ENCODE measurements at regions not wholly inside any gene's neighbourhood (a gene's known extent, or its start where the extent isn't known, plus 50 kb on each side); places are given as distances from the start of the nearest gene placed in this dataset.

GRCh38 chr2:64303250-64303649 lies 150.7 kb upstream of the LGALSL start:
- H3K27ac ChIP-seq (ENCODE audit: low read depth, low read length), result no peak overlapping the region
- H3K4me3 ChIP-seq (ENCODE audit: low read depth, low read length), result no peak overlapping the region
- DNase-seq (ENCODE audit: low read depth, low spot score), result no peak
- no peak for TF ChIP-seq CTCF (IDR thresholded peaks at IDR 0.05; ENCODE audit: low read depth, low read length)
- ChIA-PET CTCF (no interaction called here), POLR2A (no interaction called here)
- peaks cover 5% of the 10 kb centered on the region for H3K27me3 ChIP-seq (ENCODE audit: control insufficient read depth, insufficient read depth, low read length)
- H3K9me3 ChIP-seq (ENCODE audit: control insufficient read depth, insufficient read depth, low read length), result no peaks in the 10 kb centered on the region

- H3K27me3 ChIP-seq (ENCODE audit: control insufficient read depth, insufficient read depth, low read length), result peaks cover 6% of the 10 kb centered on the region
- H3K9me3 ChIP-seq (ENCODE audit: control insufficient read depth, insufficient read depth, low read length), result no peaks in the 10 kb centered on the region; the same call in 1 of the 2 replicates
- POLR2A ChIA-PET, result no interaction called here
- TF ChIP-seq CTCF (IDR thresholded peaks at IDR 0.05; ENCODE audit: low read depth, low read length), result no peak
- H3K4me3 ChIP-seq (ENCODE audit: low read depth, low read length), result no peak overlapping the region
- CTCF ChIA-PET, result no interaction called here
- no peak for DNase-seq (ENCODE audit: low read depth, low spot score)
- H3K27ac ChIP-seq (ENCODE audit: low read depth, low read length), result no peak overlapping the region
These were observed 146.5 kb upstream of the LGALSL start for GRCh38 chr2:64307421-64307820.

- DNase-seq (ENCODE audit: low read depth, low spot score), result no peak
- Histone ChIP-seq H3K27ac (ENCODE audit: low read depth, low read length) (no peak overlapping the region), H3K4me3 (ENCODE audit: low read depth, low read length) (no peak overlapping the region), H3K27me3 (ENCODE audit: control insufficient read depth, insufficient read depth, low read length) (peaks cover 29% of the 10 kb centered on the region), H3K9me3 (ENCODE audit: control insufficient read depth, insufficient read depth, low read length) (no peaks in the 10 kb centered on the region; the same call in 1 of the 2 replicates)
- no peak for TF ChIP-seq CTCF (IDR thresholded peaks at IDR 0.05; ENCODE audit: low read depth, low read length)
- ChIA-PET POLR2A (no interaction called here), CTCF (interaction anchor here (0.6 to 2.8 kb wide), 7 partner anchors 18 to 363 kb away, joined by 3 to 43 read pairs (median 3); no protein-coding TSS in a partner anchor)
These were observed 142.6 kb upstream of the LGALSL start for GRCh38 chr2:64311191-64311910.

GRCh38 chr2:64311948-64312621 lies 141.9 kb upstream of the LGALSL start:
- CTCF ChIA-PET, result interaction anchor here (0.6 to 2.8 kb wide), 10 partner anchors 18 to 363 kb away, joined by 3 to 43 read pairs (median 4); no protein-coding TSS in a partner anchor
- POLR2A ChIA-PET, result no interaction called here
- Histone ChIP-seq H3K9me3 (ENCODE audit: control insufficient read depth, insufficient read depth, low read length) (no peaks in the 10 kb centered on the region; the same call in 1 of the 2 replicates), H3K4me3 (ENCODE audit: low read depth, low read length) (no peak overlapping the region), H3K27me3 (ENCODE audit: control insufficient read depth, insufficient read depth, low read length) (peaks cover 35% of the 10 kb centered on the region), H3K27ac (ENCODE audit: low read depth, low read length) (peak overlapping the region; percentile 39)
- peak; percentile 41 for TF ChIP-seq CTCF (IDR thresholded peaks at IDR 0.05; ENCODE audit: low read depth, low read length)
- peak; percentile 24 for DNase-seq (ENCODE audit: low read depth, low spot score)

All from AG04450 (cell line).